ENCODE measurements at regions not wholly inside any gene's neighbourhood (a gene's known extent, or its start where the extent isn't known, plus 50 kb on each side); places are given as distances from the start of the nearest gene placed in this dataset.

GRCh38 chr7:91556239-91556638, 292.0 kb downstream of the FZD1 start:
- 80 to 84% methylated on average over 4 of the region's 4 CpGs for WGBS, 2 donors
- no peaks in the 10 kb centered on the region for H3K9me3 ChIP-seq

DNA sequence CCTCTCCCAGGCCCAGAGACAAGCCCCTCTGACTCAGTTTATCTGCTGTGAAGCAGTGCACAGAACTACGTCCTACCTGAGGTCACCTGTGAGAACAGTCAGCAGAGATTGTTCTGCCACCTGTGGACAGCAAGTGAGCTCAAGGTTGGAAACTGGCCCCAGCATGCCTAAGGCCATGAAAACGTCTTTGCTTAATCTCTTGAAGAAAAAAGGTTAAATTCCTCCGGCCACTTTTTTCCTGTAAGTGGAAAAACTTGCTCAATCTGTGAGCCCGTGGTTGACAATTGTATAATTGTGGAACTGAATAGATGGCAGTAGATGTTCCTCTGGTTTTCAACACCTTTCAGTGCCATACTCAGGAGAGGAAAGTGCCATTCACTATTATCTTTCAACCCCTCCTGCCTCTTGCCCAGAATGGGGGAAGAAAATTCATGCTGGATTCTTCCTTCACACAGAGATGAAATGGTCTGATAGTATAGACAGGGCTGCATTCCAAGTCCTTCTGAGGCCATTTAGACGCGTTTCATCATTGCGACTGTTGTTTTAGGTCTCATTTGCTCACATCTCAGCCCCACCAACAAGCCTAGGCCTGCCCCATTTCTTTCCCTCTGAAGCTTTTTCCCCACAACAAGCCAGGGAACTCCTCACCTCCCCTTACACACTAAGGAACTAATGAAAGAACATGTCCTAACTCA, 292.9 kb downstream of the FZD1 start:
- intact Hi-C loops (cut with DNase I) = no loop called here
- H3K27me3 ChIP-seq = no peaks in the 10 kb centered on the region
- WGBS, 2 donors = 80% methylated on average over 7 of the region's 7 CpGs

More at GRCh38 chr7:91556239-91556638, 292.0 kb downstream of the FZD1 start:
- Histone ChIP-seq H3K36me3 (no peaks in the 10 kb centered on the region), H3K27me3 (no peaks in the 10 kb centered on the region), H3K4me1 (peaks cover 0 to 3% (median 0%) of the 10 kb centered on the region in 4 donors), H3K4me3 (no peak overlapping the region), H3K27ac (no peak overlapping the region)
- intact Hi-C loops (cut with DNase I) = no loop called here
- TF ChIP-seq POLR2A (IDR thresholded peaks at IDR 0.05) = no peak
- TF ChIP-seq CTCF (IDR thresholded peaks at IDR 0.05) = no peak
- TF ChIP-seq POLR2AphosphoS5 (IDR thresholded peaks at IDR 0.05) = no peak
- TF ChIP-seq EP300 (IDR thresholded peaks at IDR 0.05) = no peak
- DNase-seq = no peak

DNA sequence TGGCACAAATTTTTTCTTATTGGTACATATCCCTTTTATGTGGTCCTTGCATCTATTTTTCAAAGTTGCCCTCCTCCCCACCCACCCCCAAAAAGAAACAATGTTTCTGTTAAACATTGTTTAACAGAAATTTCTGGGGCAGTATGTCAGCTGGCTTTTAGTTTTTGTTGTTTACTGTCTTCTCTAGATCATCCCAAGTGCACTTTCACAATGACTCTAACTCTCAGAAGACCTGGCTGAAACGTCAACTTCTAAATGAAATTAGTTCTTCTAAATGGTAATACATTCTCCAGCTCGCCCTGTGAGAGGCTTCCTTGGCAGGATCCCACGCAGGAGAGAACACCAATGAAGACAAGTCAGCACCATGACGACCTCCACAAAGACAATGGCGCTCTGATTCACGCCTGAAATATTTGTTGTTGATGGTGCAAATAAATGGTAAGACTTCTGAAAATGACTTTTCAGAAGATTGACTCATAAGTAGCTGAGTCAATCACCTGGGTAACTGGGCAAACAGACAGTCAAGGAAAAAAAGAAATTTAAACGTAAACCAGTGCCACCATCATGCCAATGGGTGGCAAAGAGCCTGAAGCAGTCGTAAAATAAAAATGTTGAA, 293.7 kb downstream of the FZD1 start:
- H3K4me1 ChIP-seq = no peaks in the 10 kb centered on the region
- no peaks in the 10 kb centered on the region for H3K27me3 ChIP-seq
- 72 to 81% methylated on average over 8 of the region's 8 CpGs for WGBS, 2 donors
- no peak overlapping the region for H3K4me3 ChIP-seq
- H3K9me3 ChIP-seq = no peaks in the 10 kb centered on the region
- TF ChIP-seq EP300 (IDR thresholded peaks at IDR 0.05) = no peak
- TF ChIP-seq CTCF (IDR thresholded peaks at IDR 0.05) = no peak
- no peak for TF ChIP-seq POLR2A (IDR thresholded peaks at IDR 0.05)
- TF ChIP-seq POLR2AphosphoS5 (IDR thresholded peaks at IDR 0.05) = no peak
- intact Hi-C loops (cut with DNase I) = no loop called here
- no peak overlapping the region for H3K27ac ChIP-seq
- no peak for DNase-seq
- no peaks in the 10 kb centered on the region for H3K36me3 ChIP-seq

More for the DNA sequence above, 292.9 kb downstream of the FZD1 start:
- H3K4me1 ChIP-seq = no peaks in the 10 kb centered on the region
- no peaks in the 10 kb centered on the region for H3K36me3 ChIP-seq
- TF ChIP-seq EP300 (IDR thresholded peaks at IDR 0.05) (no peak), POLR2A (IDR thresholded peaks at IDR 0.05) (no peak), POLR2AphosphoS5 (IDR thresholded peaks at IDR 0.05) (no peak), CTCF (IDR thresholded peaks at IDR 0.05) (no peak)
- H3K9me3 ChIP-seq = no peaks in the 10 kb centered on the region
- no peak overlapping the region for H3K4me3 ChIP-seq
- no peak overlapping the region for H3K27ac ChIP-seq
- DNase-seq = no peak

- no peak for DNase-seq
These were observed 295.7 kb downstream of the FZD1 start for GRCh38 chr7:91559947-91560346.

More at GRCh38 chr7:91559947-91560346, 295.7 kb downstream of the FZD1 start:
- intact Hi-C loops (cut with DNase I) = no loop called here
- no peaks in the 10 kb centered on the region for H3K4me1 ChIP-seq
- WGBS, 2 donors = 90 to 91% methylated on average over 2 of the region's 2 CpGs
- H3K4me3 ChIP-seq = no peak overlapping the region
- H3K9me3 ChIP-seq = no peaks in the 10 kb centered on the region
- H3K27ac ChIP-seq = no peak overlapping the region
- H3K27me3 ChIP-seq = no peaks in the 10 kb centered on the region
- no peak for TF ChIP-seq POLR2AphosphoS5 (IDR thresholded peaks at IDR 0.05)
- no peak for TF ChIP-seq POLR2A (IDR thresholded peaks at IDR 0.05)
- no peak for TF ChIP-seq CTCF (IDR thresholded peaks at IDR 0.05)
- no peak for TF ChIP-seq EP300 (IDR thresholded peaks at IDR 0.05)
- H3K36me3 ChIP-seq = no peaks in the 10 kb centered on the region
